Chondrocyte (in vitro differentiated cells): ENCODE measurements at regions not wholly inside any gene's neighbourhood (a gene's known extent, or its start where the extent isn't known, plus 50 kb on each side); places are given as distances from the start of the nearest gene placed in this dataset.

Experiments
- DNase-seq: peaks from one replicate; pipeline ENCODE4 v3.0.0; 2021; ENCODE audit warnings: mixed read lengths, low spot score
- H3K27ac Mint-ChIP-seq: one replicate; pipeline ENCODE4 v1.8.0; 2021; ENCODE audit warnings: mild to moderate bottlenecking, moderate library complexity, mixed read lengths; ENCODE audit not compliant: unreplicated experiment
- H3K27me3 Mint-ChIP-seq: 2 replicates; pipeline ENCODE4 v1.8.0; 2021; ENCODE audit warnings: low read depth, mixed read lengths
- H3K36me3 Mint-ChIP-seq: 2 replicates; pipeline ENCODE4 v1.8.0; 2021; ENCODE audit warnings: low read depth, mixed read lengths
- H3K4me1 Mint-ChIP-seq: 2 replicates; pipeline ENCODE4 v1.8.0; 2021; ENCODE audit warnings: low read depth, mild to moderate bottlenecking, mixed read lengths
- H3K4me3 Mint-ChIP-seq: one replicate; pipeline ENCODE4 v1.8.0; 2021; ENCODE audit warnings: mild to moderate bottlenecking, moderate library complexity, mixed read lengths; ENCODE audit not compliant: unreplicated experiment
- H3K9me3 Mint-ChIP-seq: 2 replicates; pipeline ENCODE4 v1.8.0; 2021; ENCODE audit warnings: low read depth, mixed read lengths
- CTCF ChIP-seq: fragments of 200-600 bp; sonication (generic); IDR thresholded peaks from 2 replicates; pipeline ENCODE4 v1.5.0; 2021; ENCODE audit warnings: antibody characterized with exemption, mild to moderate bottlenecking, moderate library complexity

- Mint-ChIP-seq H3K27ac (no peak overlapping the region), H3K27me3 (peaks cover 10% of the 10 kb centered on the region), H3K9me3 (peaks cover 2% of the 10 kb centered on the region), H3K4me3 (no peak overlapping the region), H3K36me3 (peaks cover 2% of the 10 kb centered on the region), H3K4me1 (no peaks in the 10 kb centered on the region)
- DNase-seq = no peak
- TF ChIP-seq CTCF = no peak
Observed at GRCh38 chr15:50837256-50837770, 71.2 kb upstream of the AP4E1 start.

DNA sequence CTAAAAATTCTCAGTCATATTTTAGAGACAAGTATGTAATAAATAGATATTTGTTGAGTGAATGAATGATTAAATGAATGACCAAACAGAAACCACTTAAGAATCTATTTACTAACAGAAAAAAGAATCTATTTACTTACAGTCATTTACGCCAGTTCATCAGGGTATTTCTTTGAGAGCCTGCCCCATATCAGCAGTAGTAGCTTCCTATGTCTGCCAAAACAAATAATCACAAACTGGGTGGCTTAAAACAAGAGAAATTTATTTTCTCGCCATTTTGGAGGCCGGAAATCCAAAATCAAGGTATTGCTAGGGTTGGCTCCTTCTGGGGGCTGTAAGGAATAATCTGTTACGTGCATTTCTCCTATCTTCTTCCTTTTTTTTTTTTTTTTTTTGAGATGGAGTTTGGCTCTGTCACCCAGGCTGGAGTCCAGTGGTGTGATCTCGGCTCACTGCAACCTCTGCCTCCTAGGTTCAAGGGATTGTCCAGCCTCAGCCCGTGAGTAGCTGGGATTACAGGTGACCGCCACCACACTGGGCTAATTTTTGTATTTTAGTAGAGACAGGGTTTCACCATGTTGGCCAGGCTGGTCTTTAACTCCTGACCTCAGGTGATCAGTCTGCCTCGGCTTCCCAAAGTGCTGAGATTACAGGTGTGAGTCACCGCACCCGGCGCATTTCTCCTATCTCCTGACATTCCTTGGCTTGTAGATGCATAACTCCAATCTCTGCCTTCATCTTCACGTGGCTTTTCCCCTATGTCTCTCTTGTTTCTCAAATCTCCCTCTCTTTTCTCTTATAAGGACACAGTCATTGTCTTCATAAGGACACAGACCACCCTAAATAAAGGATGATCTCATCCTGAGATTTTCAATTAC is 65.2 kb upstream of the SPPL2A start:
- TF ChIP-seq CTCF = no peak
- Mint-ChIP-seq H3K4me3 (no peak overlapping the region), H3K27me3 (no peaks in the 10 kb centered on the region), H3K36me3 (no peaks in the 10 kb centered on the region), H3K9me3 (no peaks in the 10 kb centered on the region), H3K27ac (no peak overlapping the region), H3K4me1 (peaks cover 15% of the 10 kb centered on the region)
- no peak for DNase-seq

DNA sequence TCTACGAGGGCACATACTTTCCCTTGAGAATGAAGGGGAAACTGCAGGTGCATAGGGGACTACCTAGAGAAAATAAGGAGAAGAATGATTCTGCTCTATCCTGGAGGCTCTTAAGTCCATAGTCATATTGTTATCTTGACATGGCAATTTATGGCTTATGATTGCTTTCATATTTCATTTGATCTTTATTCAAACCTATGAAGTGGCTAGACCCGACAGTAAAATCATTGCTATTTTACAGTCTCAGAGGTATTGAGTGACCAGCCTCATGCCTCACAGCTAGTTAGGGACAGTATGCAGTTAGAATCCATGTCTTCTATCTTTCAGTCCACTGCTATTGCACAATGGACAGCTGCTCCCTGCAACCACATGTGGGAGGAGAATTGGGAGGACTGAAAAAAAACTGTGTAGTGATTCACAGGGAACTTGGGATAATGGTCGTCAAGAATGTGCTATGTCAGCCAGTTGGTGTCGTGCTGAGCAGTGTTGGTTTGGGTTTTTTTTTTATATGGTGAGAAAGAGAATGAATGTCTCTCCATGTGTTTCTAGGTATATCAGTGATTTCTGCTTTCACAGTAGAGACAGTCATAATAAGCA is 63.2 kb upstream of the SPPL2A start:
- TF ChIP-seq CTCF = peak; percentile 27
- Mint-ChIP-seq H3K27me3 (no peaks in the 10 kb centered on the region), H3K27ac (peak overlapping the region; percentile 57), H3K4me1 (peaks cover 15% of the 10 kb centered on the region), H3K4me3 (no peak overlapping the region), H3K36me3 (no peaks in the 10 kb centered on the region), H3K9me3 (no peaks in the 10 kb centered on the region)
- DNase-seq = no peak

DNA sequence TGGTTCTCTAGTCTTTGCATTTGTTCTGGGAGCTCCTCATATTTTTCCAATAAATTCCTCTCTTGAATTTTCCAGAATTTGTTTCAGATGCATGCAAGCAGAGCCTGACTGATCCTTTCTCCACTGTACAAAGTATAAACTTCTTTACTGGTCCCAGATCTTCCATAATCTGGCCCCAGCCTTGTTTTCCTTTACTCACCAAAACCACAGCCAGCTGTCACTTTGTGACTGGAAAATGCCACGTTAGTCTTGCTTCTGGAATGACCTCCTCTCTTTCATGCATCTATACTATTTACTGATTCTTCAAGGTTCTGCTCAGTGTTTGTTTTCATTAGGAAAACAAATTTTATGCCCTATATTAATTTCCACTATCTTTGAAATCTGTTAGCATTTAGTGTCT is 60.4 kb upstream of the SPPL2A start:
- no peak for DNase-seq
- no peak for TF ChIP-seq CTCF
- Mint-ChIP-seq H3K4me3 (no peak overlapping the region), H3K27me3 (no peaks in the 10 kb centered on the region), H3K4me1 (peaks cover 15% of the 10 kb centered on the region), H3K27ac (no peak overlapping the region), H3K9me3 (no peaks in the 10 kb centered on the region), H3K36me3 (no peaks in the 10 kb centered on the region)

GRCh38 chr15:50824514-50824913 is 59.0 kb upstream of the SPPL2A start:
- H3K36me3 Mint-ChIP-seq = no peaks in the 10 kb centered on the region
- DNase-seq = no peak
- TF ChIP-seq CTCF = no peak
- no peak overlapping the region for H3K4me3 Mint-ChIP-seq
- no peak overlapping the region for H3K27ac Mint-ChIP-seq
- H3K9me3 Mint-ChIP-seq = no peaks in the 10 kb centered on the region
- peaks cover 17% of the 10 kb centered on the region for H3K4me1 Mint-ChIP-seq
- no peaks in the 10 kb centered on the region for H3K27me3 Mint-ChIP-seq
